ENCODE measurements at regions not wholly inside any gene's neighbourhood (a gene's known extent, or its start where the extent isn't known, plus 50 kb on each side); places are given as distances from the start of the nearest gene placed in this dataset.
"Not testable (repeated sequence)": the region's sequence is repeated elsewhere in the genome, so short reads cannot be mapped to it uniquely, and the experiment has no call there.

DNA sequence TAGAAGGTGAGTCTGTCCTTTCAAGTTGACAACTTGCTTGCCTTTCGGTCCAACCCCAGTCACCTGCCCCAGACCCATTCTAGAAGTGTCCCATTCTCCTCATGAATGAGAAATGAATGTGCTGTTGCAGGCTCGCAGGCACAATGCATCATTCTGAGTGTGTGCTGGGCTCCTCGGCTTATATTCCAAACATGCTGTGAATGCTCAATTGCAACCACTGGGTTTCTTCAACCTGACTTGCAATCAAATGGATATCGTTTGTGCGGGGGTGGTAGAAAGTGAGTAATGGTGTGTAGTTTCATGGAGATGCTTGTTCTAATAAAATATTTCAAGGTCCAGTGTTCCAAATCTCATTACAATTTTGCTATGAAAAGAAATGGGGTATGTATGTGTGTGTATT, 256.6 kb upstream of the IL12B start:
- TF ChIP-seq, protein P1, sequence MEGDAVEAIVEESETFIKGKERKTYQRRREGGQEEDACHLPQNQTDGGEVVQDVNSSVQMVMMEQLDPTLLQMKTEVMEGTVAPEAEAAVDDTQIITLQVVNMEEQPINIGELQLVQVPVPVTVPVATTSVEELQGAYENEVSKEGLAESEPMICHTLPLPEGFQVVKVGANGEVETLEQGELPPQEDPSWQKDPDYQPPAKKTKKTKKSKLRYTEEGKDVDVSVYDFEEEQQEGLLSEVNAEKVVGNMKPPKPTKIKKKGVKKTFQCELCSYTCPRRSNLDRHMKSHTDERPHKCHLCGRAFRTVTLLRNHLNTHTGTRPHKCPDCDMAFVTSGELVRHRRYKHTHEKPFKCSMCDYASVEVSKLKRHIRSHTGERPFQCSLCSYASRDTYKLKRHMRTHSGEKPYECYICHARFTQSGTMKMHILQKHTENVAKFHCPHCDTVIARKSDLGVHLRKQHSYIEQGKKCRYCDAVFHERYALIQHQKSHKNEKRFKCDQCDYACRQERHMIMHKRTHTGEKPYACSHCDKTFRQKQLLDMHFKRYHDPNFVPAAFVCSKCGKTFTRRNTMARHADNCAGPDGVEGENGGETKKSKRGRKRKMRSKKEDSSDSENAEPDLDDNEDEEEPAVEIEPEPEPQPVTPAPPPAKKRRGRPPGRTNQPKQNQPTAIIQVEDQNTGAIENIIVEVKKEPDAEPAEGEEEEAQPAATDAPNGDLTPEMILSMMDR (conservative IDR thresholded peaks at IDR 0.05; ENCODE audit: low read length), result no peak
- no peak overlapping the region for H3K4me3 ChIP-seq (ENCODE audit: low read length)
- no peak for DNase-seq (ENCODE audit: low read depth)

DNA sequence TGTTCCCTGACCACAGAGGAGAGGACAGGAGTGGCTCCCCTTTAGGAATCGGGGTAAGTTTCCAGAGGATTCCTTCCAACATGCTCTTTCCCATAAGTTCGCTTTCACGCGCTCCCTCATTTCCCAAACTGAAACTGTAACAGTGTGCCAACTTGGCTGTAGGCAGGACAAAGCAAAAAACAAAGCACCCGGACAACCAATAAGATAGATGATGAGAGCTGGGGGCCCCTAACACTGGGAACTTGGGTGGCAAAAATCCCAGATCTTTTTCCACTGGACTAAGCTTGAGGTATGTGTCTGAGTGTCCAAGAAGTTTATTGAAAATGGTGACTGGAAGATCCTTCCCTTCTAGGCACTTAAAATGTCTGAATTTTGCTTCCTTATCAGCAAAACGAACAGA, 258.7 kb upstream of the IL12B start:
- DNase-seq (ENCODE audit: low read depth), result no peak
- TF ChIP-seq, protein P1 (conservative IDR thresholded peaks at IDR 0.05; ENCODE audit: low read length), result no peak
- no peak overlapping the region for H3K4me3 ChIP-seq (ENCODE audit: low read length)

DNA sequence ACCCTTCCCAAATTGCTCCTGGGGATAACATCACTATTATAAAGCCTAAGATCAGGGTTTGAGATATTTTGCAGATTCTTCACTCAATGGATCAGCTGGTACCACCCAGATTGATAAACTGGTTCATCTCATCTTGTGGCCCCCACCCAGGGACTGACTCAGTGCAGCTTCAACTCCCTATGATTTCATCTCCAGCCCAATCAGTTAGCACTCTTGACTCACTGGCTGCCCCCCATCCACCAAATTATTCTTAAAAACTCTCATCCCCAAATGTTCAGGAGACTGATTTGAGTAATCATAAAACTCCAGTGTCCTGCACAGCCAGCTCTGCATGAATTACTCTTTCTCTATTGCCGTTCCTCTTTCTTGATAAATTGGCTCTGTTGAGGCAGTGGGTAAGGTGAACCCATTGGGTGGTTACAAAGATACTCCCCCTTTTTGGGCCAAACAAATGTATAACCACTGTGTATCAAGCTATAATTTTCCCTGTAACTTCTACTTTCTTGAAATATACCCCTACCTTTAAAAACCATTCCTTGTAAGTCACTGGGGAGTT, 263.3 kb upstream of the IL12B start:
- TF ChIP-seq, protein P1 (conservative IDR thresholded peaks at IDR 0.05; ENCODE audit: low read length), result no peak
- no peak overlapping the region for H3K4me3 ChIP-seq (ENCODE audit: low read length)

DNA sequence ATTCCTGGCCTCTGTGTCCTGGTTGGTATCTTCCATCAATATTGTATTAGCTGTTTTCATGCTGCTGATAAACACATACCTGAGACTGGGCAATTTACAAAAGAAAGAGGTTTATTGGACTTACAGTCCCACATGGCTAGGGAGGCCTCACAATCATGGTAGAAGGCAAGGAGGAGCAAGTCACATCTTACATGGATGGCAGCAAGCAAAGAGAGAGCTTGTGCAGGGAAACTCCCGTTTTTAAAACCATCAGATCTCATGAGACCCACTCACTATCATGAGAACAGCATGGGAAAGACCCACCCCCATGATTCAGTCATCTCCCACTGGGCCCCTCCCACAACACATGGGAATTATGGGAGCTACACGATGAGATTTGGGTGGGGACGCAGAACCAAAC, 265.3 kb upstream of the IL12B start:
- DNase-seq (ENCODE audit: low read depth); H3K4me3 ChIP-seq (ENCODE audit: low read length): not testable (repeated sequence)

More for the DNA sequence above, 263.3 kb upstream of the IL12B start:
- DNase-seq (ENCODE audit: low read depth), result no peak

DNA sequence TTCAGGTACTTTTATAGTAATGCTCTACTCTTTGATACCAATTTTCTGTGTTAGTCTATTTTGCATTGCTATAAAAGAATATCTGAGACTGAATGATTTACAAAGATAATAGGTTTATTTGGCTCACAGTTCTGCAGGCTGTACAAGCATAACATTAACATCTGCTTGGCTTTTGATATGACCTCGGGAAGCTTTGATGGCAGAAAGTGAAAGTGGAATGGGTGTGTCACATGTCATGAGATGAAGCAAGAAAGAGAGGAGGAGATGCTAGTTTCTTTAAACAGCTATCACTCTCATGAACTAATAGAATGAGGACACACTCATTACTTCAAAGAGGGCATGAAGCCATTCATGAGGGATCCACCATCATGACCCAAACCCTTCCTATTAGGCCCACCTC, 270.9 kb upstream of the IL12B start:
- TF ChIP-seq, protein P1 (conservative IDR thresholded peaks at IDR 0.05; ENCODE audit: low read length), result no peak
- peak; percentile 39 for DNase-seq (ENCODE audit: low read depth)
- no peak overlapping the region for H3K4me3 ChIP-seq (ENCODE audit: low read length)

DNA sequence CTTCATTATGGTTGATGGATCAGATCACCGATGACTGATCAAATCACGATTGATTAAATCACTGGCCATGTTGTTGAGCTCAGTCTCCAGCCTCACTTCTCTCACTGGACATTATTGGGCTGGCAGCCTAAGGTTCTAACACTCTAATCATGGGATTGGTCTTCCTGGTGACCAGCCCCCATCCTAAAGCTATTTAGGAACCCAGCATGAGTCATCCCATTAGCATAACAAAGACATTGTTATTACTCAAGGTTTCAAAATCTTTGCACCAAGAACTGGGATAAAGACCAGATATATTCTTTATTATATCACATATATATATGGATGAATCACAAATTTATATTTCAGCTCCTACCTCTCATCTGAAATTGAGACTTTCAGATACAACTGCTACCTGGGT, 272.1 kb upstream of the IL12B start:
- no peak for DNase-seq (ENCODE audit: low read depth)
- TF ChIP-seq, protein P1 (conservative IDR thresholded peaks at IDR 0.05; ENCODE audit: low read length), result no peak
- H3K4me3 ChIP-seq (ENCODE audit: low read length), result no peak overlapping the region

DNA sequence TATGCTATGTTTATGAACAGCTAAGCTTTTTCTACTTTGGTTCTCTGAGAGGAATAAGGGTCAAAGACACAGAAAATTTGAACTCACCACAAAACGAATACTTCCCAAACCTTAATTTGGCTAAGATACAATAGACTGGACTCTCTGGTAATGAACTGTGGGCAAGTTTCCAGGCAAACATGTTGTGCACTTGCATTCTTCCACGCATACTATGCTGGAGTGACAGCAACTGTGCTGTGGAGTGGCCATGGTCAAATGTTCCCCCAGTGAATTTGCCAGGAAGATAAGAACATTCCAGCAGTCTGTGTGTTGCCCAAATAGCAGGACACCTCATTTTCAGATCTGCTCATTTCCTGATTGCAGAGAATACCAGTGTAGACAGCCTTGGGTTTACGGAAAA, 275.3 kb upstream of the IL12B start:
- TF ChIP-seq, protein P1 (conservative IDR thresholded peaks at IDR 0.05; ENCODE audit: low read length), result no peak
- peak; percentile 32 for DNase-seq (ENCODE audit: low read depth)
- H3K4me3 ChIP-seq (ENCODE audit: low read length), result no peak overlapping the region

DNA sequence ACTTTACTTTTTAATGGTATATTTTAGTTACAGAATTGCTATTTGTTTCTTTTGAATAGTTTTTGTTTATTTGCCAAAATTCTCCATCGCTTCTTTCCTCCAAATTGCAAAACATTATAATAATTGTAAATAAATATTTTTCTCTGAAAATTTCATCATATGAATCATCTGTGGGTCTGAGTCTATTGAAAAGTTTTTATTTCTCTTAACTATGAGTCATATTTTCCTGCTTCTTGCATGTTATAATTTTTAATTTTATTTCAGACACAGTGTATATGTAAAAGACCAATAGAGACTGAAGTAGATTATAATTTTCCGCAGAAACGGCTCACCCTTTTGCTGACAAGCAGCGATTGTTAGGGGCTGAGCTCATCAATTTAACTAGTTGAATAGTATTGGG, 279.1 kb upstream of the IL12B start:
- DNase-seq (ENCODE audit: low read depth), result no peak
- TF ChIP-seq, protein P1 (conservative IDR thresholded peaks at IDR 0.05; ENCODE audit: low read length), result no peak

More for the DNA sequence above, 279.1 kb upstream of the IL12B start:
- H3K4me3 ChIP-seq (ENCODE audit: low read length), result no peak overlapping the region

All from AG10803 (cell line).